Gastrocnemius medialis (tissue), 4 donors: ENCODE measurements at regions not wholly inside any gene's neighbourhood (a gene's known extent, or its start where the extent isn't known, plus 50 kb on each side); places are given as distances from the start of the nearest gene placed in this dataset.

Experiments used
- ATAC-seq, 2 donors: fragments of 150-250 bp; one replicate each; pipeline ENCODE4 v1.9.1; 2016
- DNase-seq, 2 donors: peaks; one replicate each; pipeline ENCODE4 v3.0.0-alpha.2; 2019
- H3K27ac ChIP-seq, 4 donors: fragments of 200-600 bp; sonication (generic); 1 replicate in 1 of 4; 2 replicates in 3 of 4; pipeline ENCODE4 v1.5.1; 2016 to 2018; ENCODE audit warnings: mild to moderate bottlenecking in 2 of 4, moderate library complexity in 1 of 4
- H3K27me3 ChIP-seq, 3 donors: fragments of 200-600 bp; sonication (generic) in 2 of 3; 1 replicate in 1 of 3; 2 replicates in 2 of 3; pipeline versions ENCODE4 v1.5.1 to v1.6.0; 2016 to 2019; ENCODE audit warnings: mild to moderate bottlenecking in 1 of 3, moderate library complexity in 1 of 3
- H3K36me3 ChIP-seq, 2 donors: fragments of 200-600 bp; sonication (generic) in 1 of 2; one replicate each; pipeline ENCODE4 v1.5.1; 2017 to 2018
- H3K4me1 ChIP-seq, 2 donors: fragments of 200-600 bp; sonication (generic) in 1 of 2; one replicate each; pipeline ENCODE4 v1.5.1; 2016 to 2017; ENCODE audit warnings: mild to moderate bottlenecking in 2 of 2
- H3K4me3 ChIP-seq, 4 donors: fragments of 200-600 bp; sonication (generic) in 3 of 4; 1 replicate in 1 of 4; 2 replicates in 3 of 4; pipeline ENCODE4 v1.5.1; 2016 to 2019; ENCODE audit warnings: mild to moderate bottlenecking in 2 of 4
- H3K9me3 ChIP-seq, 3 donors: fragments of 200-600 bp; sonication (generic) in 2 of 3; 1 replicate in 1 of 3; 2 replicates in 2 of 3; pipeline ENCODE4 v1.5.1; 2016 to 2019
- CTCF ChIP-seq, 5 experiments: fragments of 450-650 bp in 3 of 5; fragments of 200-600 bp in 2 of 5; sonication (generic) in 2 of 5; IDR thresholded peaks in 4 of 5; conservative IDR thresholded peaks in 1 of 5; 1 replicate in 4 of 5; 2 replicates in 1 of 5; pipeline ENCODE4 v1.5.1; 2016 to 2019; ENCODE audit warnings: antibody characterized with exemption in 5 of 5, mild to moderate bottlenecking in 3 of 5, moderate library complexity in 3 of 5
- POLR2A ChIP-seq, 2 donors: fragments of 450-650 bp; IDR thresholded peaks; one replicate each; pipeline ENCODE4 v1.6.1; 2017; ENCODE audit warnings: antibody characterized with exemption in 2 of 2, mild to moderate bottlenecking in 2 of 2, moderate library complexity in 2 of 2
- in situ Hi-C, 4 donors: fragments of 200-750 bp; cut with MboI; loops; one replicate each; pipeline versions ENCODE4 v1.15.0 to v1.8.0; 2017; ENCODE audit warnings: low sequenced_read_pairs in 4 of 4
- intact Hi-C: fragments of 100-400 bp; cut with DNase I; formaldehyde crosslinking; loops from one replicate; pipeline ENCODE4 v1.15.1; 2023; ENCODE audit warnings: low total_unique reads

- H3K9me3 ChIP-seq: no peaks in the 10 kb centered on the region
- no peaks in the 10 kb centered on the region for H3K36me3 ChIP-seq
- TF ChIP-seq POLR2A (IDR thresholded peaks at IDR 0.05) (no peak), CTCF (IDR thresholded peaks at IDR 0.05 in 4 of 5, conservative IDR thresholded peaks at IDR 0.05 in 1 of 5) (no peak)
- DNase-seq (no peak), ATAC-seq (no peak)
- no peak overlapping the region for H3K4me3 ChIP-seq
- intact Hi-C loops (no loop called here), in situ Hi-C loops (no loop called here)
- H3K27me3 ChIP-seq: no peaks in the 10 kb centered on the region
- peaks cover 4 to 6% of the 10 kb centered on the region in 2 donors for H3K4me1 ChIP-seq
- H3K27ac ChIP-seq: no peak overlapping the region
These were observed 106.2 kb downstream of the SAMD9 start for GRCh38 chr7:93011351-93012294.

DNA sequence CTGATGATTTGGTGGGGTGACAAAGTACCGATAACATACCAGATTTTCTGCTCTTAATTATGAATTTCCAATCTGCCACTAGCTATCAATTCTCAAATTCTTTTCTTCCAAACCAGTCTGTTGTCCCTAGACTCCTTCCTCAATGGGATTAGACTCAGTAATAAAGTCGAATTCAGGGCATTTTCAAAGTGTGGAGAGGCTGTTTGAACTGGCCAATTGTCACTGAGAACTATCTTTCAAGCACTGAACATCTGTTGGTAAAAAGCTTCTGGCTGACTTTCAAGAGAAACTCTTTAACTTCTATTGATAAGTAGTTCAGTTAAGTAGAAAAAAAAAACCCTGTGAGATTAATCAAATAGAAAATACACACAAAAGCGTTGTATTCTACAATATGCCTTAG is 108.9 kb downstream of the SAMD9 start:
- in situ Hi-C loops: no loop called here
- TF ChIP-seq POLR2A (IDR thresholded peaks at IDR 0.05) (no peak), CTCF (IDR thresholded peaks at IDR 0.05 in 4 of 5, conservative IDR thresholded peaks at IDR 0.05 in 1 of 5) (no peak)
- H3K4me1 ChIP-seq: no peaks in the 10 kb centered on the region
- H3K4me3 ChIP-seq: no peak overlapping the region
- no peak overlapping the region for H3K27ac ChIP-seq
- H3K36me3 ChIP-seq: no peaks in the 10 kb centered on the region
- intact Hi-C loops: no loop called here
- H3K27me3 ChIP-seq: no peaks in the 10 kb centered on the region
- ATAC-seq (no peak), DNase-seq (no peak)
- no peaks in the 10 kb centered on the region for H3K9me3 ChIP-seq

GRCh38 chr7:93006480-93007095 is 111.2 kb downstream of the SAMD9 start:
- Histone ChIP-seq H3K27me3 (no peaks in the 10 kb centered on the region), H3K9me3 (no peaks in the 10 kb centered on the region), H3K4me1 (no peaks in the 10 kb centered on the region), H3K4me3 (no peak overlapping the region), H3K27ac (no peak overlapping the region), H3K36me3 (no peaks in the 10 kb centered on the region)
- ATAC-seq (no peak), DNase-seq (no peak)
- in situ Hi-C loops (no loop called here), intact Hi-C loops (no loop called here)
- TF ChIP-seq CTCF (IDR thresholded peaks at IDR 0.05 in 4 of 5, conservative IDR thresholded peaks at IDR 0.05 in 1 of 5) (no peak), POLR2A (IDR thresholded peaks at IDR 0.05) (no peak)

- intact Hi-C loops (no loop called here), in situ Hi-C loops (no loop called here)
- no peaks in the 10 kb centered on the region for H3K36me3 ChIP-seq
- H3K9me3 ChIP-seq: no peaks in the 10 kb centered on the region
- no peak overlapping the region for H3K27ac ChIP-seq
- TF ChIP-seq CTCF (IDR thresholded peaks at IDR 0.05 in 4 of 5, conservative IDR thresholded peaks at IDR 0.05 in 1 of 5) (no peak), POLR2A (IDR thresholded peaks at IDR 0.05) (no peak)
- H3K4me3 ChIP-seq: no peak overlapping the region
- DNase-seq (no peak), ATAC-seq (no peak)
- no peaks in the 10 kb centered on the region for H3K27me3 ChIP-seq
- no peaks in the 10 kb centered on the region for H3K4me1 ChIP-seq
These were observed 112.9 kb downstream of the SAMD9 start for GRCh38 chr7:93004906-93005305.
